CD4-positive, alpha-beta memory T cell (primary cell): ENCODE measurements at regions not wholly inside any gene's neighbourhood (a gene's known extent, or its start where the extent isn't known, plus 50 kb on each side); places are given as distances from the start of the nearest gene placed in this dataset.

ENCODE experiments used
- CTCF ChIA-PET: fragments of 350-600 bp; sonication (Branson Sonifier 250); formaldehyde crosslinking; loops from one replicate; lab custom pipeline; 2021; ENCODE audit warnings: inconsistent platforms; ENCODE audit not compliant: partially characterized antibody; lab: Charles Lee
- POLR2A ChIA-PET: fragments of 350-600 bp; sonication (Branson Sonifier 250); formaldehyde crosslinking; loops from one replicate; lab custom pipeline; 2021; ENCODE audit not compliant: partially characterized antibody; lab: Charles Lee
- DNase-seq, 5 donors: peaks; one replicate each; pipeline versions ENCODE4 v3.0.0 to v3.0.0-alpha.2; 2020 to 2022; ENCODE audit warnings: mixed read lengths in 1 of 5
- H3K27ac ChIP-seq: one replicate; pipeline ENCODE4 v1.7.0; 2013; ENCODE audit warnings: low read depth, low read length
- H3K27me3 ChIP-seq: 2 replicates; pipeline ENCODE4 v1.7.0; 2013; ENCODE audit warnings: mild to moderate bottlenecking, low read length, moderate library complexity; ENCODE audit not compliant: insufficient read depth
- H3K36me3 ChIP-seq: 2 replicates; pipeline ENCODE4 v1.7.0; 2013; ENCODE audit warnings: mild to moderate bottlenecking, low read length, moderate library complexity; ENCODE audit not compliant: insufficient read depth
- H3K4me1 ChIP-seq: 2 replicates; pipeline ENCODE4 v1.7.0; 2013; ENCODE audit warnings: mild to moderate bottlenecking, low read length, moderate library complexity; ENCODE audit not compliant: insufficient read depth
- H3K4me3 ChIP-seq, 2 donors: one replicate each; pipeline ENCODE4 v1.7.0; 2013; ENCODE audit warnings: low read length in 2 of 2, mild to moderate bottlenecking in 1 of 2
- H3K9me3 ChIP-seq, 2 donors: one replicate each; pipeline ENCODE4 v1.7.0; 2013; ENCODE audit warnings: low read length in 2 of 2, control low read depth in 1 of 2; ENCODE audit not compliant: control insufficient read depth in 1 of 2
- H3K27ac Mint-ChIP-seq, 7 donors: one replicate each; pipeline ENCODE4 v1.8.0; 2020 to 2021; ENCODE audit warnings: mixed read lengths in 7 of 7, mild to moderate bottlenecking in 6 of 7, inconsistent platforms in 3 of 7, moderate library complexity in 3 of 7
- H3K27me3 Mint-ChIP-seq, 2 donors: one replicate each; pipeline ENCODE4 v1.8.0; 2020 to 2021; ENCODE audit warnings: mixed read lengths in 2 of 2
- H3K36me3 Mint-ChIP-seq, 2 donors: one replicate each; pipeline ENCODE4 v1.8.0; 2020 to 2021; ENCODE audit warnings: mixed read lengths in 2 of 2, inconsistent platforms in 1 of 2, mild to moderate bottlenecking in 1 of 2
- H3K4me1 Mint-ChIP-seq, 4 donors: one replicate each; pipeline ENCODE4 v1.8.0; 2020 to 2021; ENCODE audit warnings: mixed read lengths in 4 of 4, mild to moderate bottlenecking in 1 of 4
- H3K4me3 Mint-ChIP-seq, 8 donors: one replicate each; pipeline ENCODE4 v1.8.0; 2020 to 2021; ENCODE audit warnings: mixed read lengths in 8 of 8, mild to moderate bottlenecking in 7 of 8, moderate library complexity in 6 of 8, inconsistent platforms in 3 of 8
- H3K9me3 Mint-ChIP-seq, 8 donors: one replicate each; pipeline ENCODE4 v1.8.0; 2020 to 2021; ENCODE audit warnings: mixed read lengths in 8 of 8, mild to moderate bottlenecking in 5 of 8, inconsistent platforms in 3 of 8, moderate library complexity in 1 of 8
- intact Hi-C: fragments of 100-400 bp; cut with micrococcal nuclease; formaldehyde crosslinking; loops from one replicate; pipeline ENCODE4 v1.15.1; 2023

GRCh38 chr4:161002386-161002785 lies 1161.4 kb downstream of the FSTL5 start:
- H3K4me1 ChIP-seq, result no peaks in the 10 kb centered on the region
- no peak overlapping the region for H3K27ac Mint-ChIP-seq
- CTCF ChIA-PET, result no interaction called here
- no peaks in the 10 kb centered on the region for H3K36me3 ChIP-seq
- no peaks in the 10 kb centered on the region for H3K9me3 ChIP-seq
- no peak overlapping the region for H3K27ac ChIP-seq
- H3K27me3 Mint-ChIP-seq, result no peaks in the 10 kb centered on the region
- H3K9me3 Mint-ChIP-seq, result peaks cover 0 to 7% (median 2%) of the 10 kb centered on the region in 8 donors
- no peak overlapping the region for H3K4me3 Mint-ChIP-seq
- no peak overlapping the region for H3K4me3 ChIP-seq
- no peak for DNase-seq
- no peaks in the 10 kb centered on the region for H3K27me3 ChIP-seq
- POLR2A ChIA-PET, result no interaction called here
- H3K36me3 Mint-ChIP-seq, result no peaks in the 10 kb centered on the region
- intact Hi-C loops, result no loop called here
- H3K4me1 Mint-ChIP-seq, result no peaks in the 10 kb centered on the region

- ChIA-PET CTCF (no interaction called here), POLR2A (no interaction called here)
Measured at GRCh38 chr4:161003418-161004057, 1160.3 kb downstream of the FSTL5 start.

GRCh38 chr4:161005746-161006145 lies 1158.1 kb downstream of the FSTL5 start:
- intact Hi-C loops, result no loop called here
- Histone ChIP-seq H3K9me3 (no peaks in the 10 kb centered on the region), H3K27ac (no peak overlapping the region), H3K4me3 (no peak overlapping the region), H3K4me1 (no peaks in the 10 kb centered on the region), H3K36me3 (no peaks in the 10 kb centered on the region), H3K27me3 (no peaks in the 10 kb centered on the region)
- ChIA-PET POLR2A (no interaction called here), CTCF (no interaction called here)
- Mint-ChIP-seq H3K27ac (no peak overlapping the region), H3K9me3 (peaks cover 0 to 23% (median 4%) of the 10 kb centered on the region in 8 donors), H3K27me3 (no peaks in the 10 kb centered on the region), H3K4me3 (no peak overlapping the region), H3K4me1 (no peaks in the 10 kb centered on the region), H3K36me3 (no peaks in the 10 kb centered on the region)
- no peak for DNase-seq

More at GRCh38 chr4:161003418-161004057, 1160.3 kb downstream of the FSTL5 start:
- Histone ChIP-seq H3K27me3 (no peaks in the 10 kb centered on the region), H3K36me3 (no peaks in the 10 kb centered on the region), H3K9me3 (no peaks in the 10 kb centered on the region), H3K4me3 (no peak overlapping the region), H3K4me1 (no peaks in the 10 kb centered on the region), H3K27ac (no peak overlapping the region)
- DNase-seq, result no peak
- intact Hi-C loops, result no loop called here
- no peaks in the 10 kb centered on the region for H3K4me1 Mint-ChIP-seq
- H3K9me3 Mint-ChIP-seq, result peaks cover 0 to 14% (median 2%) of the 10 kb centered on the region in 8 donors
- H3K36me3 Mint-ChIP-seq, result no peaks in the 10 kb centered on the region
- H3K27ac Mint-ChIP-seq, result no peak overlapping the region
- H3K27me3 Mint-ChIP-seq, result no peaks in the 10 kb centered on the region
- no peak overlapping the region for H3K4me3 Mint-ChIP-seq

- no peak overlapping the region for H3K4me3 ChIP-seq
- H3K27me3 ChIP-seq, result no peaks in the 10 kb centered on the region
- H3K36me3 ChIP-seq, result no peaks in the 10 kb centered on the region
- H3K4me1 ChIP-seq, result no peaks in the 10 kb centered on the region
- no peak overlapping the region for H3K27ac ChIP-seq
- H3K36me3 Mint-ChIP-seq, result no peaks in the 10 kb centered on the region
- no peaks in the 10 kb centered on the region for H3K4me1 Mint-ChIP-seq
- CTCF ChIA-PET, result no interaction called here
- H3K9me3 ChIP-seq, result no peaks in the 10 kb centered on the region
- intact Hi-C loops, result no loop called here
- peaks cover 2 to 18% (median 4%) of the 10 kb centered on the region in 8 donors for H3K9me3 Mint-ChIP-seq
- no peak for DNase-seq
- H3K27ac Mint-ChIP-seq, result no peak overlapping the region
- no peak overlapping the region for H3K4me3 Mint-ChIP-seq
- POLR2A ChIA-PET, result no interaction called here
- no peaks in the 10 kb centered on the region for H3K27me3 Mint-ChIP-seq
Measured at GRCh38 chr4:161008527-161008926, 1155.3 kb downstream of the FSTL5 start.

GRCh38 chr4:161010227-161010626 lies 1153.6 kb downstream of the FSTL5 start:
- no peak for DNase-seq
- no peak overlapping the region for H3K4me3 ChIP-seq
- Mint-ChIP-seq H3K27ac (no peak overlapping the region), H3K4me1 (no peaks in the 10 kb centered on the region), H3K27me3 (no peaks in the 10 kb centered on the region), H3K36me3 (no peaks in the 10 kb centered on the region), H3K9me3 (peaks cover 2 to 18% (median 4%) of the 10 kb centered on the region in 8 donors), H3K4me3 (no peak overlapping the region)
- no peaks in the 10 kb centered on the region for H3K36me3 ChIP-seq
- ChIA-PET POLR2A (no interaction called here), CTCF (no interaction called here)
- no peak overlapping the region for H3K27ac ChIP-seq
- intact Hi-C loops, result no loop called here
- H3K4me1 ChIP-seq, result no peaks in the 10 kb centered on the region
- H3K27me3 ChIP-seq, result no peaks in the 10 kb centered on the region
- H3K9me3 ChIP-seq, result no peaks in the 10 kb centered on the region
